NK-92 treated with Interleukin-12 subunit alpha and Interleukin-12 subunit beta, amount 100 ng/mL, for 24 hours (cell line): ENCODE measurements at regions not wholly inside any gene's neighbourhood (a gene's known extent, or its start where the extent isn't known, plus 50 kb on each side); places are given as distances from the start of the nearest gene placed in this dataset.

Source experiments
- DNase-seq: peaks from one replicate; lab custom pipeline; 2025; lab: John Stamatoyannopoulos, UW

DNA sequence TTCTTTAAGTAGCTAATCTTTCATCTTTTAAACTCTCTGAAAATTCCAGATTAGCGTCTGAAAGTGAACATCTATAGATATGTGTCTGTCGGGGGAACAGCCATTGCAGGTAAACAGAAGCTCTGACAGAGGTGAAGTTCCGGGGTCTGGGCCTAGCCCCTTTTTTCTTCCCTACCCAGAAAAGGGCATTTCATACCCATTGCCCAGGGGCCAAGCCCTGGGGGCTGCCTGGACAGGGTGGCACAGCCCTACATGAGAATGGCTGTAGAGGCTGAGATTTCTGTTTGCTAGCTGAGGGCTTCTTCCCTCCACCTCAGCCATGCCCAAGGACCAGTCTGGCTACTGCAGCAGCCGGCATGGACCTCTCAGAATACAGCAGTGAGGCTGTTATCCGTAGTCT lies 327.0 kb upstream of the PLET1 start:
- no peak for DNase-seq

DNA sequence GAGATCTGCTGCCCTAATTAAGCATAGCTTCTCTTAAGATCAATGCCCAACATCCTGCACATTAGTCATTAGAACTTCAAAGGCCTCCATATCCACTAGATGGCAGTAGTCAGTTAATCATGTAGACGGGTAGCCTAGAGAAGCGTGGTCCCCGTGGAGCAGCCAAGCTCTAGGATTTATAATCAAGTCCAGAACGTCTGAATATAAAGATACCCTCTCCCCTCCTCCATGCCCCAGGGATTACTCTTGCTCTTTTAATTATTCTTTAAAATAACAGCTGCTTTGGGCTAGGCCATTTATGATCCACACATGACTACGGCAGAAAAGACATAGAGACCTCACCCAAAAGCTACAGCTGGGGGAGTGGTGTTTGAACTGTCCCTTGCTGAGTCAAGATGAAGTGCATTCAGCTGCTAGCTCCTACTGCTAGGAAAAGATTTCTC lies 327.6 kb upstream of the PLET1 start:
- DNase-seq: no peak

DNA sequence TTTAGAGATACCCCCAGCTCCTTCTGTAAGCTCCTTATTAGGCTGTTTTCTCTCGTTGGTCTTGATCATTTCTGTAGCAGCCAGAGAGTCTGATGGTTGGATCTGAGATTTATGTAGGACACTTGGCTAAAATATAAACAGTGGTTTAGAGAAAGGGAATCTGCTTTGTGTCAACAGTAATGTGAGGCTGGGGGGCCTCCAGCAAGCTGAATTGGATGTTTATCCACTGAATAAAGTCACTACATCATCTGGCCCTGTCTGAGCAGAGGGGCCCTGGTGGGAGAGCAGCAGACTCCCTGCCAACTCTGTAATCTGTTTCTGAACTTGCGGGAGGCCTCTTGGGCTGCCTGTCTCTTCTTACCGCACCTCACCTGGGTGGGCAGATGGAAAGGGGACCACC lies 328.5 kb upstream of the PLET1 start:
- DNase-seq: no peak

DNA sequence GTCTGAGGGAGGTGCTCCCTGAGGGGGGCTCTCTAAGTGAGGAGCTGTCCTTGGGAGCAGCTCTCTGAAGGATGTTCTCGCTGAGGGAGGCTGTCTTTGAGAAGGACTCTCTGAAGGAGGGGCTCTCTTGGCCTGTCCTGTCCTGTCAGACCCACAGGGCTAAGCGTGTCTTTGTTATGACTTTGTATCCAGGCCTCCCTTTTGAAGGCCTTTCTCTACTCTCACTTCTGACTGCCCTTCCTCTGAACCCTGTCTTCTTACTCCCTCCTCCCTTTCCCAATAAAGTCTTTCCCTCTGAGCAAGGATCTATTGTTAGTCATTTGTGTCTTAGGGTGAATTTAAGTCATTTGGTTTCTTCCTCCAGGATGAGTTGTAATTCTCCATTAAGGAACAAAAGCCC lies 330.1 kb upstream of the PLET1 start:
- no peak for DNase-seq

DNA sequence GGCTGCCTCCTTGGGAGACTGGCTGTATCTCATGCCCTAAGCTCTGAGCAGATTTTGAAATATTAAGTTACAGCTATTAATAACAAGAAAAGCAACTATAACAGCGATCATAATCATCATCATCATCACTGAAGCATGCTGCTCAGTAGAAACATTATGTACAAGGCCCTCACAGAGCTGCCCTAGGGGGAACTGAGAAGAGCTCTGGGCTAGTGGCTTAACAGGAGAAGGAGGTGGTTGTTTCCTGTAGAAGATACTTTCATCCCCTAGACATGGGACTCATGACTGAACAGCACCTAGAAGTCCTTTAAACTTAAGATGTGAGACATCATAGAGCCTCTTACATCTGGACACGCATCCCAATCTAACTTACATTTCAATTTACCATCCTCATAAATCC lies 332.8 kb upstream of the PLET1 start:
- no peak for DNase-seq

DNA sequence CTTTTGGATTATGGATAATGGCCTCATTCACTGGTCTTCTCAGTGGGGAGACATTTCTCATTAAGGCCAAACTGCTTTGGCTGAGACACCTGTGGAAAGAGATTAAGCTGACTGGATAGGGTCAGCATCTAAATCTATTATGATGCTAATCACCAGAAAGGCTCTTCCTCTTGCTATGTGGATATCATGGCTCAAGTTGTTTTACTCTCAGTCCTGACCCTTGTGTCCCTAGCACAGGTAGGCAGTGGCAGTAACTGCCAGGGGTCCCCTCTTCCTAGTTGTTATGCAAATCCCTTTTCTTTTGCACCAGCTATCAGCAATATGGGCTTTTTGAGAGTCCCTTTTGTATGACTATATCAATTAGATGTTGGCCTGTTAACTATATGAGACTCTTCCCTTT lies 335.7 kb upstream of the PLET1 start:
- no peak for DNase-seq

DNA sequence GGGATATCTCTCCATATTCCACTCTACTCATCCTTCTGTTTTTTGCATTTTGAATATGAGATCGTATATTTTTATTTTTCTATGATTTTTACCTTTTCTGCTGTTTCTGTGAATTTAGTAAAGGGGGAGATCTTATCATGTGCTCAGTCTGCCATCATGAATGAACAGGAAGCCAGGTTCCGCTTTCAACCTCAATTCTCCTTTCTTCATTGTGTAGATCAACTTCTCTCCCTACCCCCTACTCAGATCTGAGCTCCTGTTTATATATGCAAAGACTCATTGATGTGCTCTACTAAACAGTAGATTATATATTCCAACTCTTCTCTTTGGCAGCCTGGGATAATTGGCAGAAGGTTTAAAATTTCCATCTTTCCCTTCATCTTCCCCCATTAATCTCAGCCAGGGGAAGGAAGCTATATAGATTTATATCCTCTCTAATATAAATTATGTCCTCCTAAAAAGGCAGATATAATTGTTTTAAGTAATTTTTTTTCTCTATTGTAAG lies 336.7 kb upstream of the PLET1 start:
- no peak for DNase-seq

DNA sequence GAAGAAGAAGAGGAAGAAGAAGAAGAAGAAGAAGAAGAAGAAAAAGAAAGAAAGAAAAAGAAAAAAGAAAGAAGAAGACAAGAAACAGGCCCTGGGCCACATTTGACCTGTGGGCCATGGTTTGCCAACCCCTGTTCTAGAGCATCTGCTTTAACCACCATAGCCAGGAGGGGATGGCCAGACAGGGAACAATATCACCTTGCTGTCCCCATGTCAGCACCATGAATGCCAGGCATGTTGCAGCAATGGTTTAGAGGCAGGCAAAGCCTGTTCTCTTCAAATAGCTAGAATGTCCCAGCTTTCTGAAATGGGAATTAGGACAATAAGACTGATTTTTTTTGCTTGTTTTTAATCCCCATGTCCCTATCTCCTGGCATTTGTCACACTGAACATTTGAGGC lies 338.6 kb upstream of the PLET1 start:
- no peak for DNase-seq

DNA sequence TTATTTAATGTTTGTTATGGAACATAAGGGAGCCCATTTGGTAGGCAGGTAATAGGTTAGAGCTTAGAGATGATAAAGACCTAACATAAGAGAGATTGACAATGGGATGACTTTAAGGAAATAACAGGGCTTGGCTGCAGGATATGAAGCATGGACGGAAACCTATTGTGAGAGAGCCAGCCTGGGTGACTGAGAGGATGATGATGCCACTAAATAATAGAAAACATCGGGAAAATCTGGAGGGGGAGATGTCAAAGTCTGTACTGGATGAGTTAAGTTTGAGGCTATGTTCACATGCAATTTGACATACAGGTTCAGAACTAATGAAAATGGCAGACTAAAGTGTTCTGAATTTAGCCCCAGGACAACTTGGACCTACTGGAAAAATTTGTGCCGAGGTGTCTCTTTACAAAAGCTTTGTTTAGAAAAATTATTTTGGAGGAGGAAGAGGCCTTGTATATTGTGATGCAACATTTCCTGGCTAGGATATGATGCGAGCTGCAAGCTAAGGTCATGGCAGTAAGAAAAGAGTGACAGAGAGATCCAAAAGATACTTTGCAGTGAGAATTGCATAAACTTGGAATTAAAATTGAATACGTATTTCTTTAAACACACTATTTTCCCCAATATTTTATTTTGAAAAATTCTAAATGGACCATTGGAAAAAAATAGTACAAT lies 339.3 kb upstream of the PLET1 start:
- DNase-seq: no peak

DNA sequence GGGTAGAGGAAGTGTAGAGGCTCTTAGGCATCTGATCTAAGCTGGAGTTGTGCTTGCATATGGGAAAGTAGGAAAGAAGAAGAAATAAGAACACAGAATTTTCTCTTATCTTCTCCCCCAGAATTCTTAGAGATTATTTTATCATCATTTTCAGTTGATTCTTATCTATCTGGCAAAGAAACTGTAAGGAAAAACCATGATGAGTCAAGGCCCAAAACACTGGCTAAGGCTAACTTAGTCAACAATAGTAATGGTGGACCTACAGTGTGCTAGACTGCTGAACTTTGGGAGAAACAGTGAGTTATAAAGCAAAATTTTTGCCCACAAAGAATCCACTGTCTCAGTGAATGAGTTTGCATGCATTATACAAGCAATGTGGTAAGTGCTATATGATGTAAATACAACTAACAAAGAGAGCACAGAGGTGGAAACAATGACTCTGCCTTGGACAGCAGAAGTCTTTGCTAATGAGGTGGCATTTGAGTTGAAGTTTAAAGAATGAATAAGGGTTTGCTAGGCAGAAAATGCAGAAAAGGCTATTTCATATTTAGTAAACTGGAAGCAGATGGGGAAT lies 344.5 kb upstream of the PLET1 start:
- DNase-seq: no peak

DNA sequence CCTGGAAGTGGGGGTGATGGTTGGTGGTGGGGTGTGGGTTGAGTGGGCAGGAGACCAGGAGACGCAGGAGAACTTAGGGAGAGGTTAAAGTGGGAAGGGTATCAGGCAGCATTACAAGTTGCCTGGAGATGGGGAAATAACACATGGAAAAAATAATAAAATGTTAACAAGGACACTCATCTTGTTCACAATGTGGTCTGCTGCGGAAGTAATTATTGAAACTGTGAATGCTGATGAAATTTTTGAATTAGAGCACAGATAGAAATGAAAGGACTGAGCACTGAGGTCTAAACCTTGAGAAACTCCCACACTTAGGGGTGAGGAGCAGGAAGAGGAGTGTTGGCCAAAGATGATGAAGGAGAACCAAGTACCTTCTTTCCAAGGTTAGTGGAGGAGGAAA lies 346.0 kb upstream of the PLET1 start:
- DNase-seq: no peak

DNA sequence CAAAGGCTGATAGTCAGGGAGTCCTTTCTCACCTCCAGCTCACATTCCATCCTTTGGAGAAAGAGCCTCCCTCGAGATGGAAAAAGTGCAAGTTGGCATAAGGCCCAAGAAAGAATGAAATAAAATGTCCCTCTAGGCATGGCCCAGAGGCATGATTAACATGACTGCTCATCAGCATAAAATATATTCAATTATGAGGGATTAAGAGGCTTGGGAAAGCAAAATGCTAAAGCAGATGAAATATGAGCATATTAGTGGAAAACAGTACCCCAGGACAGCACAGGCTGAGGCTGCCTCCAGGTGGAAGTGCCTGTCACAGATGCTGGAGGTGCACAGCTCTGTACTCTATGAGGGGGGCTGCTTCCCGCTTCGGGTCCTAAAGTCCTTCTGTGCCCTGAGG lies 347.8 kb upstream of the PLET1 start:
- DNase-seq: no peak

DNA sequence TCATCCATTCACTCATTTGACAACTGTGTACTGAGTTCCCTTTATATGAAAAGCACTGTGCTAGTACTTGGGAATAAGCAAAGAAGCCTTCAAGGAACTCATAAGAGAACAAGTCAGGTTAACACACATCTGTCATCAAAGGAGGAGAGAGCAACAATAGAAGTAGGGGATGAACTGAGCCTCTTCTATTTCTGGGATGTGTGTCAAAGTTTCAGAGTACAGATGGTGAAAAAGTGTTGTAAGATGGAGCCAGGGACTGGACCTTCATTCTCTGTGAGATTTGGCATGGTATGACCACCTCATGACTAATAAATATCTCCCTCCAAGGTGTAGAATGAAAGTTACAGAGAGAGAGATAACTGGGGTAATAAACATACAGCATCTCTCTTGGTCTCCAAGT lies 349.8 kb upstream of the PLET1 start:
- no peak for DNase-seq

DNA sequence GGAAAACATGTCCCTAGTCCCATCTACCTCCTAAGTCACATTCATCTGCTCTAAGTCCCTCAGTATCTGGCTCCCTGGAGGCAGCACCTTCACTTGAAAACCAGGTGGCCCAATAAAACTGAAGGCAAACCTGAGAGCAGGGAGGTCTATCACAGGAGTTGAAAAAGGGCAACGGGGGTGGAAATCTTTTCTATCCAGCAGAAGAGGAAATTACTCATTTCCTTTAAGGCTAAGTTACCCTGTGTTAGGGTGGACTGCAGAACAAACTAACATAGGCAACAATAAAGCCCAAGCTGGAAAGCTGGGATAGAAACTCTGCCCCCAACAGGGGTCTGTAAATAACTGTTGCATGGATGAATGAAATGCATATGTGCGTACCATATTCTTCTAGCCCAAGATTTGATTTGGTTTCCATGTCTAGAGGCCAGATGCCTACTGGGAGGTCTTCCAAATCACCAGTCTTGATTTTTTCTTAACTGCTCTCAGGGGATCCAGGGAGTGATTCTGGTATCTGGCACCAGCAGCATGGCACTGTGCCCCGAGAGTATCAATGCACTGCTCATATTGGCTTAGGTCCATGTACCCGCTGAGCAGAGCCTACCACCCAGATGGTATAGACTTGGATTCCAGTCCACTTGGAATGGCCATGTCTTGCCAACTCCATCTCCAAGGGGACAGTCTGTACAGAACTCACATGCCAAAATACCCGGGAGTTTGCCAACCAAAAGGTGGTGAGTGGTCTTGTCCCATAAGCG lies 350.0 kb upstream of the NCAM1 start:
- no peak for DNase-seq

DNA sequence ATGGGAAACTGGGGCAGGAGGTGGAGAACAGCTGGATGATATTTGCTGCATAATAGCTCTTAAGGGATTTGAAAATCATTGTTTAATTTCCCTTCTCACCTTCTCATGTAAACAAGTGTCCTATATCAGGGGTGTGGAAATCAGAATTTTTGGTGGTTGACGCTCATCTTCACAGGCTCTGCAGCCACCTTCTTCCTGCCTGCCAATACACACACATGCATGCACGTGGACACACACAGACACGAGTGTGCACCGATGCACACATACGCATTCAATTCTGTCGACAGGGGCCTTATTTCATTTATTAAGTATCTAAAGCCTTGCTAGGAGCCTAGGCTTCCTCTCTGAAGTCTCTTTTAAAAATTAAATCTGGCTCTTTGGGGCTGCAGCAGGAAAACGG lies 349.4 kb upstream of the NCAM1 start:
- no peak for DNase-seq

DNA sequence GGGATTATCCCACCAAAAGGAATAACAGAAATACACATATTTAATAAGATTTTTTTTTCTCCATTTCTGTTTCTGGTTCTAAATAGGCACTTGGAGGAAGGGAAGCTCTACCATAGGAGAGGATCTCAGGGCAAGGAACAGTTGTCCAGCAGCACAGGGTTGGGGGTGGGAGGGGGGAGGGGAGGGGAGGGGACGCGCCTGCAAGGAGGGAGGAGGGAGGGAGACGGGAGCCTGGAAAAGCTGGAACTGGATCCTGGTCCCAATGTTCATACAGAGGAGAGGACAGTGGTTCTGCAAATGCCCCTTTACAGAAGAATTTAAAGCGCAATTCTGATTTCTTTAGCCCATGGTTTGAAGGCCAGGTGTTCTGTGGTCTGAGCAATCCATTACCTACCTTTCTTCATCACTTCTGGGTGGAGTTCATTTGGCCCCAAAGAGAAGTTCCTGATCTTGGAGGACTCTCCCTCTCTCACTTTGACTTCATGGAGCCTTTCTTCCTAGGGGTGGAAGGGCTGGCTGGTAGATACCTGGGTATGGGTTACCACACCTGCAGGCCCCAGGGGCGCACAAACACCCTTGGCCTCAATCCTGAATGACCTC lies 348.9 kb upstream of the NCAM1 start:
- no peak for DNase-seq

DNA sequence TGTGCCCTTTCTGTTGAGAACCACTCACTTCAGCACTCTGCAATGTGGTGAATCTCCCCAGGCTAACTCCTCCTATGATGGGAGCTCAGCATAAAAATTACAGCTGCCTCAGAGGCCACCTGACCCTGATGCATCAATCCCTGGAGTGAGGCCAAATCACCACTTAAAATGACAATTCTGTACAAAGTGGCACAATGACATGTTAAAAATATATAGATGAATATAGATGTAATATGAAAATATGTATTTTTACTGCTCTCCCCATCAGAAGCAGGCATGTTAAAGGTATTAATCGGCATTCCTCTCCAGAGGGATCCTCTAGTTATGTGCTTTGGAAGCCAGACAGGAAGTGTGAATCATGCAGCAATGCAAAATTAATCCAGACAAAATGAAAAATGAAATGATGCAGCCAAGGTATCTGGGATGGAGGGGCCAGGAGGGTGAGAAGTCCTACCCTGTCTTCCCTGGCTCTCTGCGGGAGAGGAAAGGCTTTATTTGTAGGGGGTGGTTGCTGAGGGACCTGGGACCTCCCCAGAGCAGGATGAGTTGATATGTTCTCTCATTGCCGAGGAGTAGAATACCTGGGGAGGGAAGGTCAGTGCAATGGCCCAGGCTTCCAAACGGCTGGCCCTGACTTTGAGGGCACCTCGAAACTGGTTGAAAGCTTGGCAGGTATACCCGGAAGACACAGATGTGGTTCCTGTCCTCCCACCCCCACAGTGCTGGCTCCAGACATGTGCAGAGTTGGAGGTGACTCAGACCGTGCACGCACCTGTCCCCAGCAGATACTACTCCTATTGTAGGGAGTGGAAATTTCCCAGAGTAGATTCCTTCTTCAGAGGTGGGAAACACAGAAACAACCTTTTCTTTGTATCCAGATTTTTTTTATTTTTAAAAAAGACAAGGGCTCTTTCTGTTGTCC lies 347.9 kb upstream of the NCAM1 start:
- no peak for DNase-seq

DNA sequence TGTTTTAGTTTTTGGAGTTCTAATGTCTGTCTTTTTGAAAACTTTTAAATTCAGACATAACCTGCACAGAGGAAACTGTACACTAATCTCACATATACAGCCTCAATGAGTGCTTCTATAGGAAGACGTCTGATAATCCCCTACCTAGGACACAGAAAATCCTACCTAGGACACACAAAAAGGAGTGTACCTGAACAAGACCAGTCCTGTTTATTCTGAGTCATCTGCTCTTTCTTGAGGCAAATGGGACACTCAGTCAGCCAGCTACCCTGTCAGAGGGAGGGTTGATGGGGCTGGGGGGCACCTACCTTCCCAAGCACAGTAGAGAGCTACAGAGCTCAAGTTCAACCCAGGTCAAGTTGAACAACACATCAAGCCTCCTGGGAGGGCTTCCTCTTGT lies 346.6 kb upstream of the NCAM1 start:
- no peak for DNase-seq

DNA sequence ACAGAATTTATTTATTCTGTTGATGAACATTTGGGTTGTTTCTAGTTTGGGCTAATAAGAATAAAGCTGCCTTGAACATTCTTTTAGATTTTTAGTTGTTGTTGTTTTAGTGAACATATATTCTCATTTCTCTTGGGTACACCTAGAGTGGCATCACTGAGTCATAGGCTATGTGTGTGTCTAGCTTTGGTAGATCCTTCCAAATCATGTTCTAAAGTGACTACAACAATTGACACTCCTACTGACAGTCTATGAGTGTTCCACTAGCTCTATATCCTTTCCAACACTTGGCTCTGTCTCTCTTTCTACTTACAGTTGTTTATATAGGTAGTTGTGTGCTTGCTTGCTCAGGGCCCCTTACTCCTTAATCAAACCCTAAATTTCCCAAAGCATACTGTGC lies 346.0 kb upstream of the NCAM1 start:
- no peak for DNase-seq

DNA sequence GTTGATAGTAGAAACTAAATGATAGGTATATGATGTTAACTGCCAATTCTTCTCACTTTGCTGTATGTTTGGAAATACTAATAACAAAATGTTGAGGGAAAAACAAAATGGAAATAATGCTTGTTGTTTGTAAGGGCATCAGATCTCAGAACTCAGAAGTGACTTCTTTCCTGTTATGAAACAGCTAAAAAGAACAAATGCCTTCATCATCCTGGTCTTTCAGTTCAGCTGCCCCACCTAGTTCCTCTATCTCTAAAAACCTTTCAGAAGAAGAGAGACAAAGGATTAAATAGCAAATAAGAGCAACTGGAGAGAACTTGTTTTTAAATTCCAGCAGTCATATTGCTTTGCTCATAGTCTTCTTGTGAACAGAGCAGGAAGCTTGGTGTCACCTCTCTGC lies 345.3 kb upstream of the NCAM1 start:
- no peak for DNase-seq

DNA sequence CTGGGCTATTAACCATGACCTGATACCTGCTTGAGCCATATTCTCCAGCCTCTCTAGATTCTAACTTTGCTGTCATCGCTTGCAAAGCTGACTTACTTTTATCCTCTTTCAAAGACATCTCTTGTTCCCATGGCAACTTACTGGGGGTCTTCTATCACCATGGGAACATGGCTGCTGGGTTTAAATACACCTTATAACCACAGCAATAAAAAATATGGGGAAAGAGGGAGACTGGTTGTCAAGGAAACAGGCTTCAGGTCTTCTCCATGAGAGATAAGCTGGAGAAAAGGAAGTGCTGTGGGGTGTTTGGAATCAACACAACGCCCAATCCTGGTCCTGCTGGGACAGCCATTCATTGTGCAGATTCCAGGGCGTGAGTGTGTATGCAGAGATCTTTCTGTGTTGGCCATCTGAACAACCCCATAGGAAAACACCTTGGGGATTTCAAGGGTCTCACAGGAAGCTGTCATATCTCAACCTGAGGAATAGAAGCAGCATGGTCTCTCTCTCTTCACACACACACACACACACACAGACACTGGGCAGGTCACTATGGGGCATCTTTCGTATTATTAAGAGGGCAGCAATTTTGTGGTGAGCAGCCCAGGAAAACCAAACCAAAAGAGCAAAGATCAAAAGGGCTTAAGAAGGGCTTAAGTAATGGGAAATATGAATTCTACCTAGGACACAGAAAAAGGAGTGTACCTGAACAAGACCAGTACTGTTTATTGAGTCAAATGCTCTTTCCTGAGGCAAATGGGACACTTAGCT lies 344.7 kb upstream of the NCAM1 start:
- DNase-seq: no peak
